ENCODE measurements at regions not wholly inside any gene's neighbourhood (a gene's known extent, or its start where the extent isn't known, plus 50 kb on each side); places are given as distances from the start of the nearest gene placed in this dataset.
A peak's percentile ranks its signal among the peaks of the same experiment; 100 is the strongest.

DNA sequence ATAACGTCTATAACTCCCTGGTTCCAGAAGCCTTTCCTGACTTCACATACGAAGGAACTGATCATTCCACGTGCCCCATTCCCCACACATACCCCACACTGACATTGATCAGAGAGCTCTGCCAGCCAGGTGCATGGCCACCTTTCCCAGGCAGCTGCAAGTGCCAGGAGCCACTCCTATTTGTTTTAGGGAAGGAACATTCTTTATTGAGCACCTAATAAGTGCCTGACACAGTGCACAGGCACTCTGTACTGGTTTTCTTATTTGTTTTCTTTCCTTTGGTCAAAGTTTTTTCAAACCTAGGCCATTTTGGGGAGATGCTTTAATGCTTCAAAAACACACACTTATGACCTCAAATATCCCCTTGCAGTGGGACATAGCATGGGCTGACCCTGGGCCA is 50.0 kb downstream of the PITPNM2 start:
- no peaks in the 10 kb centered on the region for H3K9me3 ChIP-seq
- WGBS, 2 donors: 90 to 95% methylated on average over 3 of the region's 3 CpGs

GRCh38 chr12:123100450-123100849 is 50.4 kb downstream of the PITPNM2 start:
- H3K4me3 ChIP-seq: no peak overlapping the region
- intact Hi-C loops (cut with DNase I): no loop called here
- H3K27me3 ChIP-seq: no peaks in the 10 kb centered on the region
- no peaks in the 10 kb centered on the region for H3K36me3 ChIP-seq
- DNase-seq: no peak
- H3K27ac ChIP-seq: no peak overlapping the region
- no peaks in the 10 kb centered on the region for H3K9me3 ChIP-seq
- TF ChIP-seq EP300 (IDR thresholded peaks at IDR 0.05) (no peak), POLR2AphosphoS5 (IDR thresholded peaks at IDR 0.05) (no peak), POLR2A (IDR thresholded peaks at IDR 0.05) (no peak)
- TF ChIP-seq, protein P1, sequence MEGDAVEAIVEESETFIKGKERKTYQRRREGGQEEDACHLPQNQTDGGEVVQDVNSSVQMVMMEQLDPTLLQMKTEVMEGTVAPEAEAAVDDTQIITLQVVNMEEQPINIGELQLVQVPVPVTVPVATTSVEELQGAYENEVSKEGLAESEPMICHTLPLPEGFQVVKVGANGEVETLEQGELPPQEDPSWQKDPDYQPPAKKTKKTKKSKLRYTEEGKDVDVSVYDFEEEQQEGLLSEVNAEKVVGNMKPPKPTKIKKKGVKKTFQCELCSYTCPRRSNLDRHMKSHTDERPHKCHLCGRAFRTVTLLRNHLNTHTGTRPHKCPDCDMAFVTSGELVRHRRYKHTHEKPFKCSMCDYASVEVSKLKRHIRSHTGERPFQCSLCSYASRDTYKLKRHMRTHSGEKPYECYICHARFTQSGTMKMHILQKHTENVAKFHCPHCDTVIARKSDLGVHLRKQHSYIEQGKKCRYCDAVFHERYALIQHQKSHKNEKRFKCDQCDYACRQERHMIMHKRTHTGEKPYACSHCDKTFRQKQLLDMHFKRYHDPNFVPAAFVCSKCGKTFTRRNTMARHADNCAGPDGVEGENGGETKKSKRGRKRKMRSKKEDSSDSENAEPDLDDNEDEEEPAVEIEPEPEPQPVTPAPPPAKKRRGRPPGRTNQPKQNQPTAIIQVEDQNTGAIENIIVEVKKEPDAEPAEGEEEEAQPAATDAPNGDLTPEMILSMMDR (IDR thresholded peaks at IDR 0.05): no peak
- H3K4me1 ChIP-seq: peaks cover 0 to 45% (median 33%) of the 10 kb centered on the region in 4 donors
- WGBS, 2 donors: 95% methylated on average over 9 of the region's 9 CpGs

More for the DNA sequence above, 50.0 kb downstream of the PITPNM2 start:
- intact Hi-C loops (cut with DNase I): no loop called here
- TF ChIP-seq, protein P1 (IDR thresholded peaks at IDR 0.05): no peak
- TF ChIP-seq POLR2A (IDR thresholded peaks at IDR 0.05): no peak
- no peak for TF ChIP-seq POLR2AphosphoS5 (IDR thresholded peaks at IDR 0.05)
- no peak for TF ChIP-seq EP300 (IDR thresholded peaks at IDR 0.05)
- no peak for DNase-seq
- no peaks in the 10 kb centered on the region for H3K27me3 ChIP-seq
- H3K4me3 ChIP-seq: no peak overlapping the region
- H3K4me1 ChIP-seq: peaks cover 0 to 43% (median 31%) of the 10 kb centered on the region in 4 donors
- no peak overlapping the region for H3K27ac ChIP-seq
- H3K36me3 ChIP-seq: no peaks in the 10 kb centered on the region

DNA sequence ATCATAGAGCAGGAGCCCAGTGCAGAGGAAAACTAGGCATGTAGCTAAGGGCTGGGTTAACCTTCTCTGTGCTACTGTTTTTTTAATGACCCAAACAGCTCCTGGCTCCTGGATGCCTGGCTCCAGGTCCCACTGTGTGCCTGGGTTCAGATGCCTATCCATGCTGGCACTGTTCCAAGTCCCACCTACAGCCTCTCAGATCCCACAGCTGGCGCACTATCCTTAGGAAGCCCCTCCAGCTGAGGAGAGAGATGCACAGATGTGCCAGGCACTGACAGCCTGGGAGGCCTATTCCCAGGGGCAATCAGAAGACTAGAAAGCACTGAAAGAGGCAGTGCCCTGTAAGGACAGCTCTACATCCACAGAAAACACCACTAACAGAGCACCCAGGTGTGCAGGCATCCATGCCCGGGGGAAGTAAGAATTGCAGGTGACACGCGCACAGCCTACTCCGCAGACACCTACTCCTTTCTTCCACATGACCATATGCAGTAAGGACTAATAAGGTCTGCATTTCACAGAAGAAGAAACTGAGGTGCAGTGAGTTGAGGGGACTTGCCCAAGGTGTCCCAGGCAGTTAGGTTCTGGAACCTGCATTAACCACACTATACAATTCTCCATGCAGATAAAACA is 51.2 kb downstream of the PITPNM2 start:
- intact Hi-C loops (cut with DNase I): no loop called here
- Histone ChIP-seq H3K27ac (no peak overlapping the region), H3K4me3 (no peak overlapping the region), H3K9me3 (no peaks in the 10 kb centered on the region), H3K36me3 (no peaks in the 10 kb centered on the region), H3K4me1 (peaks cover 0 to 53% (median 41%) of the 10 kb centered on the region in 4 donors), H3K27me3 (no peaks in the 10 kb centered on the region)
- 94 to 98% methylated on average over 5 of the region's 5 CpGs for WGBS, 2 donors
- TF ChIP-seq POLR2AphosphoS5 (IDR thresholded peaks at IDR 0.05): no peak
- TF ChIP-seq, protein P1 (IDR thresholded peaks at IDR 0.05): no peak
- TF ChIP-seq POLR2A (IDR thresholded peaks at IDR 0.05): no peak
- DNase-seq: no peak

- TF ChIP-seq POLR2AphosphoS5 (IDR thresholded peaks at IDR 0.05): no peak
- TF ChIP-seq POLR2A (IDR thresholded peaks at IDR 0.05): no peak
- TF ChIP-seq EP300 (IDR thresholded peaks at IDR 0.05): no peak
- TF ChIP-seq, protein P1 (IDR thresholded peaks at IDR 0.05): no peak
- Histone ChIP-seq H3K4me3 (no peak overlapping the region), H3K36me3 (no peaks in the 10 kb centered on the region), H3K27ac (peak overlapping the region in 2 of 4 donors; percentile 45 to 72), H3K9me3 (no peaks in the 10 kb centered on the region), H3K27me3 (no peaks in the 10 kb centered on the region), H3K4me1 (peaks cover 0 to 62% (median 50%) of the 10 kb centered on the region in 4 donors)
- intact Hi-C loops (cut with DNase I): no loop called here
- no peak for DNase-seq
- WGBS, 2 donors: 88 to 93% methylated on average over 2 of the region's 2 CpGs
Observed at GRCh38 chr12:123098780-123099179, 52.1 kb downstream of the PITPNM2 start.
